ENCODE measurements at regions not wholly inside any gene's neighbourhood (a gene's known extent, or its start where the extent isn't known, plus 50 kb on each side); places are given as distances from the start of the nearest gene placed in this dataset.
"Not testable (repeated sequence)": the region's sequence is repeated elsewhere in the genome, so short reads cannot be mapped to it uniquely, and the experiment has no call there.

- Histone ChIP-seq H3K4me1 (ENCODE audit: control extremely low read depth in 1 of 4, control insufficient read depth in 4 of 4, insufficient read depth in 4 of 4, low read length in 3 of 4) (no peaks in the 10 kb centered on the region), H3K27me3 (replicated peaks in 2 of 5; ENCODE audit: control insufficient read depth in 4 of 5, insufficient read depth in 5 of 5, low read length in 4 of 5) (no peaks in the 10 kb centered on the region), H3K27ac (ENCODE audit: insufficient read depth in 1 of 2, low read depth in 1 of 2, low read length in 2 of 2, poor library complexity in 1 of 2, severe bottlenecking in 2 of 2) (no peak overlapping the region), H3K9me3 (ENCODE audit: control extremely low read depth in 1 of 5, control insufficient read depth in 4 of 5, insufficient read depth in 2 of 5, low read depth in 1 of 5, low read length in 4 of 5) (no peaks in the 10 kb centered on the region), H3K4me3 (ENCODE audit: control insufficient read depth in 1 of 7, extremely low read depth in 1 of 7, insufficient read depth in 4 of 7, low read depth in 2 of 7, low read length in 6 of 7) (no peak overlapping the region), H3K36me3 (ENCODE audit: control insufficient read depth in 4 of 4, insufficient read depth in 4 of 4, low read length in 3 of 4) (no peaks in the 10 kb centered on the region)
- POLR2A ChIA-PET = no interaction called here
- CTCF ChIA-PET = no interaction called here
- WGBS (ENCODE audit: insufficient coverage) = 81% methylated on average over 3 of the region's 5 CpGs
- no peak for DNase-seq
These were observed 303.9 kb downstream of the CPS1 start for GRCh38 chr2:210860276-210860675.

GRCh38 chr2:210861038-210861665, 304.8 kb downstream of the CPS1 start:
- no peaks in the 10 kb centered on the region for H3K27me3 ChIP-seq (replicated peaks in 2 of 5; ENCODE audit: control insufficient read depth in 4 of 5, insufficient read depth in 5 of 5, low read length in 4 of 5)
- CTCF ChIA-PET = no interaction called here
- H3K27ac ChIP-seq (ENCODE audit: insufficient read depth in 1 of 2, low read depth in 1 of 2, low read length in 2 of 2, poor library complexity in 1 of 2, severe bottlenecking in 2 of 2) = no peak overlapping the region
- POLR2A ChIA-PET = no interaction called here
- no peak for DNase-seq
- 100% methylated on average over 1 of the region's 2 CpGs for WGBS (ENCODE audit: insufficient coverage)
- H3K36me3 ChIP-seq (ENCODE audit: control insufficient read depth in 4 of 4, insufficient read depth in 4 of 4, low read length in 3 of 4) = no peaks in the 10 kb centered on the region
- H3K4me1 ChIP-seq (ENCODE audit: control extremely low read depth in 1 of 4, control insufficient read depth in 4 of 4, insufficient read depth in 4 of 4, low read length in 3 of 4) = no peaks in the 10 kb centered on the region
- no peaks in the 10 kb centered on the region for H3K9me3 ChIP-seq (ENCODE audit: control extremely low read depth in 1 of 5, control insufficient read depth in 4 of 5, insufficient read depth in 2 of 5, low read depth in 1 of 5, low read length in 4 of 5)
- no peak overlapping the region for H3K4me3 ChIP-seq (ENCODE audit: control insufficient read depth in 1 of 7, extremely low read depth in 1 of 7, insufficient read depth in 4 of 7, low read depth in 2 of 7, low read length in 6 of 7)

GRCh38 chr2:210862283-210863065, 306.1 kb downstream of the CPS1 start:
- no peak for DNase-seq
- H3K4me3 ChIP-seq (ENCODE audit: control insufficient read depth in 1 of 7, extremely low read depth in 1 of 7, insufficient read depth in 4 of 7, low read depth in 2 of 7, low read length in 6 of 7) = no peak overlapping the region
- WGBS (ENCODE audit: insufficient coverage) = no CpG with 5 or more reads among the region's 2 CpGs
- no peak overlapping the region for H3K27ac ChIP-seq (ENCODE audit: insufficient read depth in 1 of 2, low read depth in 1 of 2, low read length in 2 of 2, poor library complexity in 1 of 2, severe bottlenecking in 2 of 2)
- ChIA-PET CTCF (no interaction called here), POLR2A (no interaction called here)
- H3K36me3 ChIP-seq (ENCODE audit: control insufficient read depth in 4 of 4, insufficient read depth in 4 of 4, low read length in 3 of 4) = no peaks in the 10 kb centered on the region
- H3K27me3 ChIP-seq (replicated peaks in 2 of 5; ENCODE audit: control insufficient read depth in 4 of 5, insufficient read depth in 5 of 5, low read length in 4 of 5) = no peaks in the 10 kb centered on the region
- H3K9me3 ChIP-seq (ENCODE audit: control extremely low read depth in 1 of 5, control insufficient read depth in 4 of 5, insufficient read depth in 2 of 5, low read depth in 1 of 5, low read length in 4 of 5) = no peaks in the 10 kb centered on the region
- no peaks in the 10 kb centered on the region for H3K4me1 ChIP-seq (ENCODE audit: control extremely low read depth in 1 of 4, control insufficient read depth in 4 of 4, insufficient read depth in 4 of 4, low read length in 3 of 4)

GRCh38 chr2:210863283-210863682, 306.9 kb downstream of the CPS1 start:
- Histone ChIP-seq H3K27me3 (replicated peaks in 2 of 5; ENCODE audit: control insufficient read depth in 4 of 5, insufficient read depth in 5 of 5, low read length in 4 of 5) (no peaks in the 10 kb centered on the region), H3K27ac (ENCODE audit: insufficient read depth in 1 of 2, low read depth in 1 of 2, low read length in 2 of 2, poor library complexity in 1 of 2, severe bottlenecking in 2 of 2) (no peak overlapping the region), H3K36me3 (ENCODE audit: control insufficient read depth in 4 of 4, insufficient read depth in 4 of 4, low read length in 3 of 4) (no peaks in the 10 kb centered on the region), H3K9me3 (ENCODE audit: control extremely low read depth in 1 of 5, control insufficient read depth in 4 of 5, insufficient read depth in 2 of 5, low read depth in 1 of 5, low read length in 4 of 5) (no peaks in the 10 kb centered on the region), H3K4me1 (ENCODE audit: control extremely low read depth in 1 of 4, control insufficient read depth in 4 of 4, insufficient read depth in 4 of 4, low read length in 3 of 4) (no peaks in the 10 kb centered on the region), H3K4me3 (ENCODE audit: control insufficient read depth in 1 of 7, extremely low read depth in 1 of 7, insufficient read depth in 4 of 7, low read depth in 2 of 7, low read length in 6 of 7) (no peak overlapping the region)
- WGBS (ENCODE audit: insufficient coverage) = no CpG with 5 or more reads among the region's 1 CpG
- ChIA-PET POLR2A (no interaction called here), CTCF (no interaction called here)
- no peak for DNase-seq

GRCh38 chr2:210871566-210871965, 315.2 kb downstream of the CPS1 start:
- H3K4me3 ChIP-seq (ENCODE audit: control insufficient read depth in 1 of 7, extremely low read depth in 1 of 7, insufficient read depth in 4 of 7, low read depth in 2 of 7, low read length in 6 of 7); CTCF ChIA-PET; H3K9me3 ChIP-seq (ENCODE audit: control extremely low read depth in 1 of 5, control insufficient read depth in 4 of 5, insufficient read depth in 2 of 5, low read depth in 1 of 5, low read length in 4 of 5); H3K27ac ChIP-seq (ENCODE audit: insufficient read depth in 1 of 2, low read depth in 1 of 2, low read length in 2 of 2, poor library complexity in 1 of 2, severe bottlenecking in 2 of 2); POLR2A ChIA-PET; DNase-seq; H3K36me3 ChIP-seq (ENCODE audit: control insufficient read depth in 4 of 4, insufficient read depth in 4 of 4, low read length in 3 of 4); H3K27me3 ChIP-seq (replicated peaks in 2 of 5; ENCODE audit: control insufficient read depth in 4 of 5, insufficient read depth in 5 of 5, low read length in 4 of 5); H3K4me1 ChIP-seq (ENCODE audit: control extremely low read depth in 1 of 4, control insufficient read depth in 4 of 4, insufficient read depth in 4 of 4, low read length in 3 of 4): not testable (repeated sequence)
- WGBS (ENCODE audit: insufficient coverage) = 60% methylated on average over 1 of the region's 3 CpGs

GRCh38 chr2:210873631-210874030, 317.2 kb downstream of the CPS1 start:
- CTCF ChIA-PET = no interaction called here
- Histone ChIP-seq H3K4me1 (ENCODE audit: control extremely low read depth in 1 of 4, control insufficient read depth in 4 of 4, insufficient read depth in 4 of 4, low read length in 3 of 4) (no peaks in the 10 kb centered on the region), H3K4me3 (ENCODE audit: control insufficient read depth in 1 of 7, extremely low read depth in 1 of 7, insufficient read depth in 4 of 7, low read depth in 2 of 7, low read length in 6 of 7) (no peak overlapping the region), H3K27me3 (replicated peaks in 2 of 5; ENCODE audit: control insufficient read depth in 4 of 5, insufficient read depth in 5 of 5, low read length in 4 of 5) (peaks cover 0 to 3% (median 0%) of the 10 kb centered on the region in 5 experiments), H3K9me3 (ENCODE audit: control extremely low read depth in 1 of 5, control insufficient read depth in 4 of 5, insufficient read depth in 2 of 5, low read depth in 1 of 5, low read length in 4 of 5) (no peaks in the 10 kb centered on the region), H3K36me3 (ENCODE audit: control insufficient read depth in 4 of 4, insufficient read depth in 4 of 4, low read length in 3 of 4) (no peaks in the 10 kb centered on the region), H3K27ac (ENCODE audit: insufficient read depth in 1 of 2, low read depth in 1 of 2, low read length in 2 of 2, poor library complexity in 1 of 2, severe bottlenecking in 2 of 2) (no peak overlapping the region)
- 60% methylated on average over 1 of the region's 1 CpG for WGBS (ENCODE audit: insufficient coverage)
- POLR2A ChIA-PET = no interaction called here
- DNase-seq = no peak

GRCh38 chr2:210884227-210884626, 327.8 kb downstream of the CPS1 start:
- ChIA-PET CTCF (no interaction called here), POLR2A (no interaction called here)
- DNase-seq = no peak
- no peak overlapping the region for H3K4me3 ChIP-seq (ENCODE audit: control insufficient read depth in 1 of 7, extremely low read depth in 1 of 7, insufficient read depth in 4 of 7, low read depth in 2 of 7, low read length in 6 of 7)
- H3K9me3 ChIP-seq (ENCODE audit: control extremely low read depth in 1 of 5, control insufficient read depth in 4 of 5, insufficient read depth in 2 of 5, low read depth in 1 of 5, low read length in 4 of 5) = peaks cover 0 to 3% (median 0%) of the 10 kb centered on the region in 5 experiments
- 75% methylated on average over 1 of the region's 1 CpG for WGBS (ENCODE audit: insufficient coverage)
- no peaks in the 10 kb centered on the region for H3K36me3 ChIP-seq (ENCODE audit: control insufficient read depth in 4 of 4, insufficient read depth in 4 of 4, low read length in 3 of 4)
- no peak overlapping the region for H3K27ac ChIP-seq (ENCODE audit: insufficient read depth in 1 of 2, low read depth in 1 of 2, low read length in 2 of 2, poor library complexity in 1 of 2, severe bottlenecking in 2 of 2)
- H3K4me1 ChIP-seq (ENCODE audit: control extremely low read depth in 1 of 4, control insufficient read depth in 4 of 4, insufficient read depth in 4 of 4, low read length in 3 of 4) = no peaks in the 10 kb centered on the region
- H3K27me3 ChIP-seq (replicated peaks in 2 of 5; ENCODE audit: control insufficient read depth in 4 of 5, insufficient read depth in 5 of 5, low read length in 4 of 5) = no peaks in the 10 kb centered on the region

Measured in common myeloid progenitor, CD34-positive (primary cell).